ENCODE measurements at regions not wholly inside any gene's neighbourhood (a gene's known extent, or its start where the extent isn't known, plus 50 kb on each side); places are given as distances from the start of the nearest gene placed in this dataset.

GRCh38 chr6:169852504-169853195 is 101.2 kb downstream of the ERMARD start:
- no peak for DNase-seq (ENCODE audit: low read depth)

DNA sequence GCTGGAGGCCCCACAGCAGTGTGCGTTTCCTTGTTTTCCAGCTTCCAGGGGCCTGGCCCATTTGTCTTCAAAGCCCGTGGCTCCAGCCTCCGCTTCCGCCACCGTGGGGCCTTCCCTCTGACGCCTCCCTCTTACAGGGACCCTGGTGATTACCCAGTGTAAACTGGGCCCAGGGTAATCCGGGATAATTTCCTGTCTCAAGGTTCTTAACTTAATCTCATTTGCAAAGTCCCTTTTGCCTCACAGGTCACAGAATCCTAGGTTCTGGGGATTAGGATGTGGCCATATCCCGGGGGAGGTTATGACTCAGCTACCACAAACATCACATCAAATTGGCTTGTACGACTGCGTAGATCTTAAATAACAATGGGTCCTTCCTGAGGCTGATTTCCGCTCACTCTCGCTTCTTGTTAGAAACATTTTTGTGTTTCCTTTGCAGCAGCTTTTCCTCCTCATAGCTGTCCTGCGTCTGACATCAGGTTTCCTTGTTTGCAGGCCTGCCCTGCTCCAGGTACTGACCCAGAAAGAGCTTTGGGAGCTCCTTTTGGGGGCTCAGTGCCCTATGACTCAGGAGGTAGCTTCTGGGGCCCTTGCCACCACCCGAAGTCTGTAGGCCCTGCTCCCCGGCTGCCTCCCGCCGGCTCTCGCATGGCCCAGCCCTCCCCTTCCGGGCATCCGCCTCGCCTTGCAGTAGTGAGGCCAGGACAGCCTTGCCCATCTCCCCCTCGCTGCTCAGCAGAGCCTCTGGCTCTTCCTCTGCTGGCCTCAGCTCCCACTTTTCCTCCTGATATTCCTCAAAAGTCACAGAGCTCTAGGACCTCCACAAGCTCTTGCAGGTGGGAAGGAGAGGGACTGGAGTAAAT is 100.5 kb downstream of the ERMARD start:
- no peak for DNase-seq (ENCODE audit: low read depth)

GRCh38 chr6:169850746-169851145 is 99.3 kb downstream of the ERMARD start:
- no peak for DNase-seq (ENCODE audit: low read depth)

DNA sequence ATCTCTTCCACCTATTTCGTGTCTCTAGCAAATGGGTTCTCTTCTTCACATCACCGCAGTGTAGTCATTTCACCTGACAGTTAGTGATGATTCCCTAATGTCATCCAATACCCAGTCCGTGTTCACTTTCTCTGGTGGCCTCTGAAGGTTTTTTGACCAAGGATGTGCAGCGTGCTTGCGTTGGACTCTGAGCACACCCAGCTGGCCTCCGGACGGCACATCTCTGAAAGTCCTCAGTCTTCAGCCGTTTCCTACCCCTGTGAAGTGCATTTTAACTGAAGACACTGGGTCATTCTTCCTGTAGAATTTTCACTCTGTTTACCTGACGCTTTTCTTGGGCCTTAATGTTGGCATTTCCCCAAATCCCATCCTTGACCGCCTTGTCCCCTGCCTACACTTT is 98.7 kb downstream of the ERMARD start:
- no peak for DNase-seq (ENCODE audit: low read depth)

DNA sequence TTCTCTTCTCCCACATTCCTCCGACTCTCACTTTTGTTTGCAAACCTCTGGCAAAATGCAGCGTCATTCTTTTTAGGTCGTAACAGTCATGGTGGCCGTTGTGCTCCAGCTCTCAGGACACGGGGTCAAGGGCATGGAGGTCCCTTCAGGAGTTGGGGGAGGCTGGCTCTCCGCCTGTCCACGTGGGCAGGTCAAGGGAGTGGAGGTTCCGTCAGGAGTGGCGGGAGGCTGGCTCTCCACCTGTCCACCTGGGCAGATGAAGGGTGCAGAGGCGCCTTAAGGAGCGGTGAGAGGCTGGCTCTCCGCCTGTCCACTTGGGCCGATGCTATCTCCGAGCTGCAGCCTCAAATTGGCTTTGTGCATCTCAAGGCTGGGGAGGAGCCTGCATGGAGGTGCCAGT is 98.0 kb downstream of the ERMARD start:
- DNase-seq (ENCODE audit: low read depth), result no peak

DNA sequence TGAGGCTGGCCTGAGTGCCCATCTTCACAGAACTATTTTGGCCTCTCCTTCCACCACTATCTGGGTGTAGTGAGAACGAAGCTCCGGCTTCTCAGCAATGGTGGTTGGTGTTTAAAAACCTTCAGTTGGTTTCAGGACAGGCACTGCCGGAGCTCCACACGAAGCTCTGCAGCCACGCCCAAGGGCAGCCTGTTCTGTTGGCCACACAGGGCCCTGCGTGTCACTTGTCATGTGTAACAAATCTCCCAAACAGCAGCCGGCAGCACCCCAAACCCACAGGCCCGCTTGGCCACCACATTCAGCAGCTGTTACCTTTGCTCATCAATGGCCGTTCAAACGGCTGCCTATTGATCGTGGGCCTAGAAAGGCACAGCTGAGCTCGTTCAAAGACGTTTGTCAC is 97.5 kb downstream of the ERMARD start:
- no peak for DNase-seq (ENCODE audit: low read depth)

DNA sequence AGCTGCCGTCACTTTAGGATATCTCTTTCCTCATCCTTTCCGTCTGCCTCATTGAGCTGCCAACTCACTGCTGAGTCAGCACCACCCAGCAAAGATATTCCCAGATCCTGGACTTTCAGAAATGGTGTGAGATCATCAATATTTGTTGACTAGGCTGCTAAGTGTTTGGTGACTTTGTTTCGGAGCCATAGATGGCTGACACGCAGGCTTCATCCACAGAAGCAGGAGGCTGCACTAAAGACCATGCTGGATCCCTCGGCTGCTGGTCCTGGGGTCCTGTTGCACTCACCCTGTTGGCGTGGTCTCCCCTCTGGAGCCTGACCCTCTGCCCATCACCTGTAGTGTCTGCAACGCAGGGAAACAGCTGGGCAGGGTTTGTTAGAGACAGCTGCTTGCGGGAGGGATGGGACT is 96.5 kb downstream of the ERMARD start:
- no peak for DNase-seq (ENCODE audit: low read depth)

- no peak for DNase-seq (ENCODE audit: low read depth)
Measured at GRCh38 chr6:169847141-169847674, 95.8 kb downstream of the ERMARD start.

DNA sequence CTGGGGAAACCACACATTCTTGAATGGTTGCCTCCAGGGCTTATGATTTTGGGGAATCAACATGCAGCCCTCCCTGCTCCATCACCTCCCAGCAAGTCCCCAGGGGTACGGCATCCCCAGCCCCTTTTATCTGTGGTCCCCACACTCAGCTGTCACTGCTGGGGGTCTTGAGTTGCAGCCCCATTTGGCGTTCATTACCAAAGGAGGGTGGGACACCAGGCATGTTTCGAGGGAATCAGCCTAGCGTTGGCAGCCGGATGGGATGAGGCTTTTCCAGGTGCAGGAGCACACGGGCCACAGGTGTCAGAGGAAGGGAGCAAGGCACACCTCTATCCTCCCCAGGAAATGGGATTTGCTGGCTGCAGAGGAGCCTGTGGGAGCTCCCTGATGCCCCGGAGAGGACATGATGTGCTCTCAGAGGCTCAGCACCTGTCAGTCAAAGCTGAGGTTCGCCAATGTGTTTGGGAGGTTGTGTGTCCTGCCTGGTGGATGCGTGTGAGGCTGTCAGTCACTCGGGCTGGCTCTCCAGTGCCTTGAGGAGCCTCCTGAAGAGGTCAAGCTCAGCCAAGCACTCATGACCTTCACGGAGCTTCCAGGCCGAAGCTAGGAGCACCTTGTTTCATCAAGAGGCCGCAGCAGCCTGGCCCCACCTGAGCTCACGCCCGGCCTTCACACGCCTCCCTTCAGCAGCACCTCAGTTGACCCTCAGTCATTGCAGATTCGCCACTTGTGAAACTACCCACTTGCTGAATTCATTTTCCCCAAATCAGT is 95.0 kb downstream of the ERMARD start:
- no peak for DNase-seq (ENCODE audit: low read depth)

- DNase-seq (ENCODE audit: low read depth), result no peak
Measured at GRCh38 chr6:169845426-169846285, 94.2 kb downstream of the ERMARD start.

GRCh38 chr6:169844946-169845345 is 93.5 kb downstream of the ERMARD start:
- DNase-seq (ENCODE audit: low read depth), result no peak

DNA sequence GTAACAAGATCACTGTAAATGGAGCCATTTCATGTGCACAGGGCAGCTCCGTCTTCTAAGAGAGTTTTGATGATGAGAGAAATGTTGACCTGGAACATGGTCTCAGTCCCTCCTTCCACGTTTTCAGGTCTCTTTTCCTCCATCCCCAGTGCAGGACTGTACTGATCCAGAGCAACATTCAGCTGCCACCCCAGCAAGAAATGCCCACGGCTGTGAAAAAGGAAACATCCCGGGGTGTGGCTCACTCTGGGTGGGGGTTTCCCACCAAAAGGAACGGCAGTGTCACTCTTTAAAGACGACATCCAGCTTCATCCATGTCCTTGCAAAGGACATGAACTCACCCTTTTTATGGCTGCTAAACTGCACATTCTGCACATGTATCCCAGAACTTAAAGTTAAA is 92.6 kb downstream of the ERMARD start:
- DNase-seq (ENCODE audit: low read depth), result no peak

DNA sequence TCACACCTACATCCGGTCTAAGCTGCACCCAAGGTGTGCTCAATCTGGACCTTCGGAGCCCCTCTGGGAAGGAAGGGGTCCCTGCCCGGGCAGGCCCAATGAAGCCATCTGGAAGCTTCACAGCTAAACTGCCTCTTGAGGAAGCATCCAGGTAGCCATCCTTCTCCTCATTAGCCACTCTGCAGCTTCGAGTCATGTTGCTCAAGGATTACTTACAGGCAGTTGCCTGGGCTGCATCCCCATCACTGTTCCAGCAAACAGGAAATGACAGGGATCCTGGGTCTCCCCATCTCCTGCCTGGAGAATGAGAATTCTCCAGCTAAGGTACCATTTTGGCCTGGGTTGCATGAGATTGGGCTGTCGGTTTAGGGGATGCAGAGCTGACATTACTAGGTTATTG is 91.7 kb downstream of the ERMARD start:
- no peak for DNase-seq (ENCODE audit: low read depth)

DNA sequence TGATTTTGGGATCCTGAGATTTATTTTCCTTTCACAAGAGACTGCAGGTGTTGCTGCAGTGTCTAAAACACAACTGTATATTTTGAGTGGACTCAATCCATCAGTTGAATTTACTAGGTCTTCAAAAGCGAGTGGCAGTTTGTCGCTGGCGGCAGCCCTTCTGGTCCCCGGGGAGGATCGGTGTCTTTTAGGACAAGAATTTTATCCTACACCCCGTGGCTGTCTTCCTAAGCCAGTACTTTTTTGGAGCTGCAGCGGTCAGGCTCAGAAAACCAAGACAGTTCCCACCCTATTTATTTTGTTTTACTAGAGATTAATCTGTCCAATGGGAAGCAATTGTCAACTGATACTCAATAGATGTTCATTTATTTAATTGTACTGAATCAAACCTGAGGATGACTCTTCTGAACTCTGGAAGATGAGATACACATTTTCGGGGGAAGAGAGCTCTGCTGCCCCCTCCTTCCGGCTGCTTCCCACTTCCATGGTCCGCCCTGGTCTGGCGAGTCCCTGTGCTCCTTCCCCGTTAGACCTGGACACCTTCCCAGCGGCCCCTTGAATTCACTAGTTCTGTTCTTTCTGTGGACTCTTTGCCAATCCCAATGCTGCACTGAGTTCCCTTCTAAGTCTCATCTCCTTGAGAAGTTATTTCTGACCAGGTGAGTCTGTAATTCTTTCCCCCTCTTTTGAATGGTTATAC is 90.6 kb downstream of the ERMARD start:
- no peak for DNase-seq (ENCODE audit: low read depth)

DNA sequence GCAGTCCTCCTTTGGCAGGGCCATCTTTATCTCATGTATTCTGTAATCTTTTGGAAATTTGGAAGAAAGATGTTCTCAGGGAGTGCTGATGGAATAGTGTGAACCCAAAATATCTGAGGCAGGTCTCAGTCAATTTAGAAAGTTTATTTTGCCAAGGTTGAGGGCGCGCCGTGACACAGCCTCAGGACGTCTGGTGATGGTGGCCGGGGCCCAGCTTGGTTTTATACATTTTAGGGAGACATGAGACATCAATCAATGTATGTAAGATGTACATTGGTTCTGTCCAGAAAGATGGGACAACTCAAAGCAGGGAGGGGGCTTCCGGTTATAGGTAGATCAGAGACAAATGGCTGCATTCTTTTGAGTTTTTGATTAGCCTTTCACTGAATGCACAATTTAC is 89.8 kb downstream of the ERMARD start:
- DNase-seq (ENCODE audit: low read depth), result no peak

GRCh38 chr6:169839898-169840631 is 88.6 kb downstream of the ERMARD start:
- DNase-seq (ENCODE audit: low read depth), result no peak

DNA sequence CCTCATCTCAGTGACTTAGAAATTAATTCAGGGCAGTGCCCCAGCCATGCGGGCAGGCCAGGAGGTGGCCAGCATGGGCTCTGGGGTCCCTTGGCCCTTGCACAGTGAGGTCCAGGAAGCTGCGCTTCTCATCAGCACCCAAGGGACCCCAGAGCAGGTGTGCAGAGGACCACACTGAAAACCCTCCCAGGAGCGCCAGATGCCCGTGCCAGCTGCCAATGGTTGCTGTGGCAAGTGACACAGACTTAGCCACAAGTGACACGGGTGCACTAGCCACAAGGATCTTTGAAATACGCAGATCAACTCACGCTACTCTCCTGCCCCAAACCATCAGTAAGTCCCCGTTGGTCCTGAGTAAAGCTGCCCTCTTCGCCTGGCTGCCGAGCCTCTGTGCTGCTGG is 88.1 kb downstream of the ERMARD start:
- DNase-seq (ENCODE audit: low read depth), result no peak

DNA sequence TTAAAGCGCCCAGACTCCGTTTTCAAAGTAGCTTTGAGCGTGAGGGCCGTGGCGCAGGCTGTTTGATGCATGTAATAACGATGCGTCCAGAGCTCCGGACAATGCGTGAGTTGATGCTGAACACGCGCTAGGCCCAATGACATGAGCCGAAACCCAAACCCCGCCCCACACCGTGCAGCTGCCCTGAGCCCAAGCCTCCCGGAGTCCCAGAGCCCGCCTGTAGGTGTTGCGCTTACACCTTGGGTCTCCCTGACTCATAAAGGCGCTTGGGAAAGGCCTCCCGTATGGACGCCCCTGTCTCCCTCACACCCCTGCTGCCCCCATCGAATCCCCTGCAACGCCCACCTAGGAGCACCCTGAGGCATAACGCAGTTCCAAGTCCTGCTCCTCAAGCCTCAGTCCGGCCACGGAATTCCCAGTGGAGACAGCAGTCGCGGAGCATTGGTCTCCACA is 87.6 kb downstream of the ERMARD start:
- DNase-seq (ENCODE audit: low read depth), result no peak

- no peak for DNase-seq (ENCODE audit: low read depth)
Measured at GRCh38 chr6:169838346-169839028, 87.1 kb downstream of the ERMARD start.

Measured in renal cortical epithelial cell (primary cell).